A549 (cell line): ENCODE measurements at regions not wholly inside any gene's neighbourhood (a gene's known extent, or its start where the extent isn't known, plus 50 kb on each side); places are given as distances from the start of the nearest gene placed in this dataset.

Source experiments
- CTCF ChIP-seq: fragments of >200 bp; sonication (Bioruptor Twin); formaldehyde crosslinking; IDR thresholded peaks from 3 replicates; pipeline ENCODE4 v1.5.1; 2016
- EHMT2 ChIP-seq: fragments of 200-600 bp; sonication (generic); IDR thresholded peaks from 2 replicates; pipeline ENCODE4 v1.6.1; 2016; ENCODE audit warnings: antibody characterized with exemption, low read depth, mild to moderate bottlenecking, moderate library complexity
- KDM5A ChIP-seq: fragments of 200-600 bp; sonication (generic); IDR thresholded peaks from 2 replicates; pipeline ENCODE4 v1.6.1; 2016; ENCODE audit warnings: antibody characterized with exemption, mild to moderate bottlenecking
- MAX ChIP-seq: IDR thresholded peaks from 2 replicates; pipeline ENCODE4 v1.6.1; 2012
- PHF8 ChIP-seq: fragments of 200-600 bp; sonication (generic); IDR thresholded peaks from 2 replicates; pipeline ENCODE4 v1.6.1; 2016; ENCODE audit warnings: low read depth, mild to moderate bottlenecking, antibody characterized with exemption, moderate library complexity, borderline replicate concordance
- POLR2A ChIP-seq: IDR thresholded peaks from 2 replicates; pipeline ENCODE4 v1.6.1; 2012; ENCODE audit warnings: mild to moderate bottlenecking, low read length
- RAD21 ChIP-seq, 2 experiments: fragments of >200 bp in 1 of 2; sonication (Bioruptor Twin) in 1 of 2; formaldehyde crosslinking in 1 of 2; IDR thresholded peaks in 1 of 2; conservative IDR thresholded peaks in 1 of 2; 2 replicates in 1 of 2; 3 replicates in 1 of 2; pipeline ENCODE4 v1.6.1; 2012 to 2018; ENCODE audit warnings: inconsistent platforms in 1 of 2
- RCOR1 ChIP-seq: fragments of 150-350 bp; IDR thresholded peaks from 2 replicates; pipeline ENCODE4 v1.6.1; 2014; ENCODE audit warnings: antibody characterized with exemption, low read length, low read depth
- REST ChIP-seq: fragments of 200-600 bp; sonication (generic); IDR thresholded peaks from 2 replicates; pipeline ENCODE4 v1.6.1; 2016; ENCODE audit warnings: antibody characterized with exemption, mild to moderate bottlenecking, moderate library complexity
- SMC3 ChIP-seq: fragments of >200 bp; sonication (Bioruptor Twin); formaldehyde crosslinking; IDR thresholded peaks from 3 replicates; pipeline ENCODE4 v1.6.1; 2018; ENCODE audit warnings: inconsistent platforms

- TF ChIP-seq CTCF, result no peak
- no peak for TF ChIP-seq RCOR1
- TF ChIP-seq KDM5A, result no peak
- no peak for TF ChIP-seq PHF8
- TF ChIP-seq EHMT2, result no peak
- no peak for TF ChIP-seq RAD21 (conservative IDR thresholded peaks at IDR 0.05 in 1 of 2, IDR thresholded peaks at IDR 0.05 in 1 of 2)
- TF ChIP-seq SMC3, result no peak
- TF ChIP-seq MAX, result no peak
- no peak for TF ChIP-seq POLR2A
- TF ChIP-seq REST, result no peak
Observed at GRCh38 chr10:47243791-47244190, 56.2 kb upstream of the GDF10 start.
